ENCODE measurements at regions not wholly inside any gene's neighbourhood (a gene's known extent, or its start where the extent isn't known, plus 50 kb on each side); places are given as distances from the start of the nearest gene placed in this dataset.
A peak's percentile ranks its signal among the peaks of the same experiment; 100 is the strongest.

- no peak for TF ChIP-seq EZH2 (IDR thresholded peaks at IDR 0.05)
- peak; percentile 32; the same call in 1 of the 2 replicates for TF ChIP-seq POLR2AphosphoS5 (IDR thresholded peaks at IDR 0.05; ENCODE audit: borderline replicate concordance, low read depth, low read length)
- TF ChIP-seq FOXP2 (optimal IDR thresholded peaks at IDR 0.05; ENCODE audit: control extremely low read depth, extremely low read length, insufficient read depth): peak; percentile 99
Measured at GRCh38 chr20:53738039-53738944, 144.7 kb upstream of the ZNF217 start.

Data from SK-N-MC (cell line).